Glomerular endothelial cell (primary cell): ENCODE measurements at regions not wholly inside any gene's neighbourhood (a gene's known extent, or its start where the extent isn't known, plus 50 kb on each side); places are given as distances from the start of the nearest gene placed in this dataset.
"Not testable (repeated sequence)": the region's sequence is repeated elsewhere in the genome, so short reads cannot be mapped to it uniquely, and the experiment has no call there.

Experiments used
- DNase-seq: peaks from one replicate; pipeline ENCODE4 v3.0.0-alpha.2; 2011; ENCODE audit warnings: low read depth, low spot score; ENCODE audit errors: extremely low read depth

GRCh38 chr11:134662629-134663360 is 250.8 kb upstream of the B3GAT1 start:
- no peak for DNase-seq

GRCh38 chr11:134661660-134662059 is 249.6 kb upstream of the B3GAT1 start:
- DNase-seq = no peak

- DNase-seq = no peak
Measured at GRCh38 chr11:134660416-134660815, 248.4 kb upstream of the B3GAT1 start.

GRCh38 chr11:134659882-134660281 is 247.8 kb upstream of the B3GAT1 start:
- no peak for DNase-seq

- DNase-seq = no peak
Measured at GRCh38 chr11:134658481-134659225, 246.6 kb upstream of the B3GAT1 start.

GRCh38 chr11:134657631-134658030 is 245.6 kb upstream of the B3GAT1 start:
- DNase-seq = no peak

GRCh38 chr11:134656861-134657540 is 245.0 kb upstream of the B3GAT1 start:
- DNase-seq = no peak

DNA sequence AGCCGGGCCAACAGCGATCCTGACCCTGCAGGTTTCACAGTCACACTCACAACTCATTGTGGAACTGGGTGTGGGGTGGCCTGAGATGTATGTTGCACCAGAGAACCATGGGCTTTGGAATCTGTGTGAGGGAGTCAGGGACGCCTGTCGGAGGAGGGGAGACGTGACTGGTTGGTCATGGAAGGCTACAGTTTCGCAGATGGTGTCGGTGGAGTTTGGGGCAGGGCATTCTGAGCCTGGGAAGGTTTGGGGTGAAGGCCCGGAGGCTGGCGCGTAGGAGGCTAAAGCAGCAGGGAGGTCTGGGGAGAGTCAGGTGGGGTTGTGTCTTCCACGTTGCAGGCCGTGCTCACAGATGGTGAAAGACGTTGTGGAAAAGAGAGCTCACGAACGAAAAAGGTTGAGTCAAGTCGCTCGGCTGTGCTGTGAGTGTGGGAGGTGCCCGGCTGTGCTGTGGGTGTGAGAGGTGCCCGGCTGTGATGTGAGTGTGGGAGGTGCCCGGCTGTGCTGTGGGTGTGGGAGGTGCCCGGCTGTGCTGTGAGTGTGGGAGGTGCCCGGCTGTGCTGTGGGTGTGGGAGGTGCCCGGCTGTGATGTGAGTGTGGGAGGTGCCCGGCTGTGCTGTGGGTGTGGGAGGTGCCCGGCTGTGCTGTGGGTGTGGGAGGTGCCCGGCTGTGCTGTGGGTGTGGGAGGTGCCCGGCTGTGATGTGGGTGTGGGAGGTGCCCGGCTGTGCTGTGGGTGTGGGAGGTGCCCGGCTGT is 244.2 kb upstream of the B3GAT1 start:
- not testable (repeated sequence) for DNase-seq

- DNase-seq = no peak
Measured at GRCh38 chr11:134655189-134655989, 243.3 kb upstream of the B3GAT1 start.

DNA sequence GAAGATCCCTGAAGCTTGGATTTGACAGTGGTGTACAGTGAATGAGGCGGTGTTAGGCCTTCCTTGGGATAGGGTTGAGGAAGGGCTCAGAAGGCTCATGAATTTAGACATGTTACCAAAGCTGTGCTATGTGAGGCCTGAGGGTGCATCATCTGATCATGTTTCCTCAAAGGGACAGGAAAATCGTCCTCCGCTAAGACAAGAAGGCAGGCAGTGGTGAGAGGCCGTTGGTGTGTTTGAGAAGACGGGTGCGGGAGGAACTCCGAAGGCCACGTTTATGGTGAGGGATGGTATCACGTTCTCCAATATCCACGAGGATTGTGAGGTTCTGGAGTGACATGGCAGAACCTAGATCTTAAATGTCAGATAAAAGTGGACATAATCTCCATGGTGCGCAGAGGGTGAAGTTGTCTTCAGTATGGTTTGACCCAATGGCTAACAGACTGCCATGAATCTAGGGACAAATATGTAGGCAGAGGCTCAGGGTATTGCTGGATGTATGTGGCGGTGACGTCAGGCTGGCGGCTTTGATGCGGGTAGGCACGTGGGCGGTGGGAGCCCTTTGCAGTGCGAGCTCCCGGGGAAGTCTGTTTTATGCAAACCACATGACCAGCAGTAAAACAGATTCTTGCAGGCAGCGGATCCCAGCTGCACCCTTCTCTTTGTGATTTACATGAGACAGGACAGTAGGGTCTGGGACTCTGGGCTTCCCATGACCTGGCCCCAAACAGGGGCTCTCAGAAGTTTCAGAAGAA is 242.3 kb upstream of the B3GAT1 start:
- no peak for DNase-seq

DNA sequence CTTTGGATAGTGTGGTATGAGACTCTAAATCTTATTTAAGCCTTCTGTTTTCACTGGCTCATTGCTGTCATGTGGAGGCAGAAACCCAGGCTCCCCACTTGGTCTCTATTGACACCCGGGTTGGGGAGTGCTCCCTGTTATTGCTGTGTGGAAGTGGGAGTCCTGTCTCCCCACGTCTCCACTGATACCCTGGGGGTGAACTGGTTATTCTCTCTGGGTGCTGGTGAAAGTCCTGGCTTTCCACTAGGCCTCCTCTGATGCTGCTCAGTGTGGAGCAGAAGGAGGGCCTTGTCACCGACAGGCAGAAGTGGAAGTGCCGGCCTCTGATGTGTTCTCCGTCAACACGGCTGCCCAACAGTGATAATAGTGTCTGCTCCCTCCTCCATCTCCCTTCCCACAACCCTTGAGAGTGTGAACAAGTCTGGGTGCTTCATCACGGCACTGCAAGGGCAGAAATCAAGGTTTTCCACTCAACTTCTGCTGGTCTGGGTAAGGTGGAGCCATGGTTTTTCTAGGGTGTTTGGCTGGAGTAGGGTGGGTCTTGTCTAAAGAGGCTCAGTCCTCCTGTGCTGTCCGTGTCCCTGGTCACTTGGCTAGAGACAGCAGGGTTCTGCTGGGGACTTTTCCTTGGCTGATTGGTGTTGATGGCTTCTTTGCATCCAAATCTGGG is 240.7 kb upstream of the B3GAT1 start:
- no peak for DNase-seq

DNA sequence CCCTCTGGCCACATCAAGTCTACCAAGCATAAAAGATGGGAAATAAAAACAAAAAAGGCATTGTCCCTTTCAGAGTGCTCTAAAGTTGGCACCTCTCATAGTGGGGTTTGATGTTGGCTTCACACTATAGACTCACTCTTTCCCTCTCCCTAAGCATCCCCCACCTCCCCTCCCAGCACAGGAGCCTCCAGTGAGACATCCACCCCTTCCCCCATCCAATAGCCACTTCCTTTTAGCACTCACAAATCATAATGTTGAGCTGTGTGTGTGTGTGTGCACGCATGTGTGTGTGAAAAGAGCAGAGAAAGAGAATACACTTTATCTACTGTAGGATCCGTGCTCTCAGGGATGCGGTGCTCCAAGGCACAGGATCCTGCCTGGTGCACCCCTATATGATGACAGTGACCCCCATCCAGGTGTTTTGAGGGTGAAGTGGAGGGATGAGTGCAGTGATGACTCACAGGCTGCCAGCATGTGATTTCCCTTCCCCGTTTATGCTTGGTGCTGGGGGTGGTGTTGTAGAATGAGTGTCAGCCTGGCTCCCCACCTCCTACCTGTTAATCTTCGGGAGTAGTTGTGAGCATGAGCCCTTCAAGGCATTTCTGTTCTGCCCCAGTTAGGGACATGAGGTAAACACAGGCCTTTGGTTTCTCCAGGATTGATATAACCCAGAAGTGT is 235.2 kb upstream of the B3GAT1 start:
- no peak for DNase-seq

- DNase-seq = no peak
Measured at GRCh38 chr11:134646561-134646960, 234.5 kb upstream of the B3GAT1 start.

GRCh38 chr11:134645576-134645975 is 233.5 kb upstream of the B3GAT1 start:
- DNase-seq = no peak

- DNase-seq = no peak
Measured at GRCh38 chr11:134644476-134645456, 232.7 kb upstream of the B3GAT1 start.

GRCh38 chr11:134643115-134644012 is 231.3 kb upstream of the B3GAT1 start:
- no peak for DNase-seq
